Fibroblast of skin of left quadriceps (primary cell): ENCODE measurements at regions not wholly inside any gene's neighbourhood (a gene's known extent, or its start where the extent isn't known, plus 50 kb on each side); places are given as distances from the start of the nearest gene placed in this dataset.

Experiments used
- DNase-seq, 2 experiments: peaks; one replicate each; pipeline ENCODE4 v3.0.0-alpha.2; 2013; ENCODE audit warnings: low read depth in 2 of 2

DNA sequence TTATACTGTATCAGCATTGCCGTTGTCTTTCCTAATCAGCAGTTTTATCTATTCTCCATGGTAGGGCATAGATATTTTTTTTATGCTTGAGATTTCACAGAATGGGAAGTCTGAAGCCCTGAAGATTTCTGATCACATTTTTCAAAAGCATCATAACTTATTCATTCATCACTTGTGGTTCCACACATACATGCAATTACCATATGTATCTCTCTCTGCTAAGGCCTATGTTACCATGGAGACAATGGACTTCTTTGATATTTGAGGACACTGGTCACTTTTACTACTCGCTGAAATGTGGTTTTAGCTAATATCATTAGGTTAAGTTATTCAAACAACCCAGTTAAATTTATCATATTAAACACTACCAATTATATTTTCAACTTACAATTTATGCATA, 1827.0 kb downstream of the MRPL39 start:
- DNase-seq, result no peak

DNA sequence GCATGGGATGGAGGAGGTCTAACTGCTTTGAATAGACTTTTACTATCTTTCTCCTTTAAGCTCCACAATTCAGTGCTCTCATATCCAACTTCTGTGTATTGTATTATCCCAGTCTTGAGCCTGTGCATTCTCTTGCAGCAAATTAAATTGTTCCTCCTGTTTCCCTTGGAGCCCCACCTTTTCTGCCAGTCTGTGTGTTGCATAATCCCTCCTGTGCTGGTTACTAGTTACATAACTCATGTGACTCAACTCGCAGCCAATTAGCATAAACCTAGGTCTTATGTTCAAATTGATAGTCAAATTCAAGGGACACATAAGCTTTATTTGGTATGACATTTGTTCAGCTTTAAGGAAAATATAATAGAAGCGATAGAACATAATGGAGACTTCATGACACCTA, 1863.5 kb downstream of the MRPL39 start:
- DNase-seq, result no peak

DNA sequence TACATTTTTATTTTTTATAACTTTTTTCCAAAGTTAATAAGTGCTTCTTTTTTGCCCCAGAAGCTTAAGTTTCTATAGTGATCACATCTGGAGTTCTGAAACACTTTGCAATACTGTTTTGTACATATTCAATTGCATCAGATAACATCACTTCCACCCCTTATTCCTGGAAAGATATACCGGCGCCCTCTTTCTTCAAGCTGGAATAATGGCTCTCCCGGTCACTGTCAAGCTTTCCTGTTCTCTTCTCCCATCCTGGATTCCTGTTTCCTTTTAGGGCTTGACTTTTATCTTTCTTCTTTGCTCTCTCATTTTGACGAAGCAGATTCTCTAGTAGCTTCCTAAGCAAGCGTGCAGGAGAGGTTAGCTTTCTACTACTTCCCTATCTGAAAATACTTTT, 1866.8 kb downstream of the MRPL39 start:
- no peak for DNase-seq

DNA sequence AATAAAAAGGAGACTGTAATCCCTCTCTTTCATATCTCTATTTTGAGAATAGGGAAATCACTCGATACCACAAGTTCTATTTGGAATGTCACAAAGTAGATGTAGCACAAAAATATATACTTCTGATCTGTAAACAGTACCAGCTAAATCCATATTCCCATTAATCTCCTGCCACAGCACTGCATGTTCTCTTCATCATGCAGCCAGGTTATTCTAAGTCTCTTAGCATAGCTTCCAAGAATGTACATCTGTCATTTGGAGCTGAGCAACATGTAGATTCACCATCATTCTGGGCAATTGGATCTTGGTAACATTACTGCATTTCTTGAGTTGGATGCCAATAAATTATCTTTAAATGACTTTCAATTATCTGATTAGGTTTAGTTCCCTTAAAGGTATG, 1874.5 kb downstream of the MRPL39 start:
- no peak for DNase-seq

DNA sequence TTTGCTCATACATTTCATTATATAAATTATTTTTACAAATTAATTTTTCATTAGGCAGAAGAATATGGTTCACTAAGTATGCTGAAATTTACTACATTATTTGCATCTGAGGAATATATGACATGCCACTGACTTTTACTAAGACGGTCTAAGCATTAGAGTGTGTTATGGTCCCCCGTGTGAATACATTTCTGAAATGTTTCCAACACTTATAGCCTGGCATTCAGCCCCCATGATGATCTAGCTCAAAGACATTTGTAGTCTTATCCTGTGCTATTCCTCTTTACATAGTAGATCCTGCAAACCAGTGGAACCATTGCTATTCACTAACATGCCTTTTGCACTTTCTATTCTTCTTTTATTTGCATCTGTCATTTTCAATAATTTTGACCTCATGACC, 1878.0 kb downstream of the MRPL39 start:
- DNase-seq, result no peak

DNA sequence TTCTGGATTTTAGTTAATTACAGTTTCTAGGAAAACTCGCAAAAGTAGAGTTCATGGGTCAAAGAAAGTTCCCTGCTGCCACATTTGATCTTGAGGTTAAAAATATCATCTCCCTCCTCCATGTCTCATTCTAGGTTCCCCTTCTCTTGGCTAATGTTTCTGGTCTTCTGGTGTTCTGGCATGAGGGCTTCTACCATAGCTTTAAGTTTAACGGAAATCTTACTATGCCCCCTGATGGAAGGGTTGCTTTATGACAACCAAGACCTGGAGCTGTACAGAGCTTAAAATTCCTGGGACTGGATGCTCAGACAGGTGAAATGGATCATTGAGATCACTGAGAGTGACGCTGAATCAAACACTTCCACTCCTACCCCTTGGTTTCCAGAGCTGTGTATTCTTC, 1881.7 kb downstream of the MRPL39 start:
- DNase-seq, result no peak

DNA sequence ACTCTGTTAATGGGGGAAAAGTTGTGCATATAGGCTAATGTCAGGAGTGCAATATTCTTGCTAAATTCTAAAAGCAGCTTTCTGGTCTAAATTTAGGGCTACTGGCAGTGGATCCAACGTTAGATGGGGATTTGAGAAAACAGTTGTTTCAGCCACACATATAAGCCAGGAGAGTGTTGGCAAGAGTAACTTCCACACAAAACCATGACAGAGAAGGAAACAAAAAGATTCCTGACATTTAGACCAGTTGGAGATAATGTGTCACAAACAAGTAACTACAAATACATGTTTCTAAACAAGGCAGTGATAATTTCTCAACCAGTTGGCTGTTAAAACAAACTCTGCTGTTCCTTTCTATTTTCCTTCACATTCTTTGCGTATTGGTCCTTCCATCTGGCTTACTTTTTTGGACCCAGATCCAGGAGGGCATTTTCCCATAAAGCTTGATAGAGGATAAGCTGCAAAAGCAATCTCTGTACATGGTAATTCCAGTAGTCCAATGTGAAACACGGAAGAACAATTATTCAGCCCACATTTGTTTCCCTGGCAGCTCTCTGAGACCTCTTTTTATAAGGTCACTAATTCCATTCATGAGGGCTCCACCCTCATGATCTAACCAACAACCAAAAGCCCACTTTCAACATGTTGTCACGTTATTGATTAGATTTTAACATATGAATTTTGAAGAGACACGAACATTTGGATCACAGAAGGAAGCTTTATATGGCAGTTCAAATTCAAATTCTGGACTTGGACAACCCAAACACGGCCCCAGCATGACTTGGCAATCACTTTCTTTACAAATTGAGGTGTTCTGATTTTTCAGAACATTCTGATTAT, 1888.6 kb downstream of the MRPL39 start:
- DNase-seq, result no peak

DNA sequence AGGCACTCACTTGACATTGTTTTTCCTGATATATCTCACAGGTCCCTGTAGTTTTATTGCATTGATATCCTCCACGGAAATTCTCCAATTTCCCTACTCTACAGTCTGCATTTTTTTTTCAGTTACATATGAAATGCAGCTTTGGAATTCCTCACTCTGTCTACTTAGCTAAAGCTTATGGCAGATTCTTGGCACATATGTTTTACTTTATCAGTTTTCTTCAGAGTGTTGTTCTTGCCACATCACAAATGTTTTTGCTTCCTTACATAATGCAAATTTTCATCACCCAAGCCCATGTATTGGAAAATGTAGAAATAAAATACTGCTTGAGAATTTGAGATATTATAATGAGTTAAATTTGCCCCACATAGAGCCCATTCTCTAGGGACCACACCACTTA, 1895.1 kb downstream of the MRPL39 start:
- no peak for DNase-seq

DNA sequence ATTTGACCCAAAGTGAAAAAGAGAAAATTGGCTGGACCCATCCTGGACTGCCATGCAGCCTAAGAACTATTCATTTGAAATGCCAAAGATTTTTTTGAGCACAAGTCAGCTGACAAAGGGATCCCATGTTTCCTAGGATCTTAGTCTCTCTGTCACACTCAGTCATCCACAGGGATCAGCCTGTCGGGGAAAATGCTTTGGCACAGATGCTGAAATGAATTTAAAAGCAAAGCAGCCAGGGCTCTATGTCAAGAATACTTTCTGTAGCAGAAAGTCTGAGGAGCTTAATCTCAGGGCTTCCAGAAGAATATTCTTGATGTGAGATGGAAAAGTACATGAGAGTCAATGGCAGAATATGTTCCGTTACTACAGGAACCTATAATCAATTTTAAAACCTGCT, 1900.8 kb downstream of the MRPL39 start:
- no peak for DNase-seq

DNA sequence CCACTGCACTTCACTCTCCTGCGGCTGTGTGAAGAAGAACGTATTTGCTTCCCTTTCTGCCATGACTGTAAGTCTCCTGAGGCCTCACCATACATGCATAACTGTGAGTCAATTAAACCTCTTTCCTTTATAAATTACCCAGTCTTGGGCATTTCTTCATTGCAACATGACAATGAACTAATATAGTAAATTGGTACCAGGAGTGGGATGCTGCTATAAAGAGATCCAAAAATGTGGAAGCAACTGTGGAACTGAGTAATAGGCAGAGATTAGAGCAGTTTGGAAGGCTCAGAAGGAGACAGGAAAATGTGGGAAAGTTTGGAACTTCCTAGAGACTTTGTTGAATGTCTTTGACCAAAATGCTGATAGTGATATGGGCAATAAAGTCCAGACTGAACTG, 1907.9 kb downstream of the MRPL39 start:
- DNase-seq, result no peak

DNA sequence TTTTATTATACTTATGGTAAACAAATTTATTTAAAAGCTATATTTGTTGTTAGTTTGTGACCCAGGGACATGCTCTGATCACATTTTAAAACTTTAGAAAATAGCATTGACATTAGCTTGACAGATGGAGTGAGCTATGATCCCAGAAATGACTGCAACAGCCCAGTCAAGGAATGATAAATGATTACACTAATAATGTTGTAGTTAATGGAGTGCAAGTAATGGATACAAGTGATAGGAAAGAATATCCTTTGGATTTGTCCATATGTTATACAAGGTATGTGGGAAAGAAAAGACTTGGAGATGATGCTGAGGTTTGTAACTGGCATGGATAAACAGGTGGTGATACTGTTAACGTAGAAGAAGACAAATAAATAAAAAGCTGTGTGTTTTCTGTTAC, 1908.7 kb downstream of the MRPL39 start:
- no peak for DNase-seq

DNA sequence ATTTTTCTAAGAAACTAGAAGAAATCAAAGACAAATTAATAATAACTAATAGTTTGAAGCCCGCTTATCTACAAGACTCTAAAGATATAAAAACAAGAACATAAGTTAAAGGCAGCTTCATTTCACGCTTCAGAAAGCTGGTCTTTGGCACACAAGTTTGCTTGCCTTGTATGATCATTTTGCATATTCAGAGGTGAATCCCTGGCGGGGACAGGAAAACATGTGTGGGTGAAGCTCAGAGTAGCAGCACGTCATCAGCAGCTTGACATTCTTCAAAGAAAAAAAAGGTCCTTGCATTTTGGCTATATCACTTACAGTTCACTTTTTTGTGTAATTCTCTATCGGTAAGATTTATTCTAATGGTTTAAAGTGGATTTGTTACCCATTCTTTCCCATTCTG, 1911.8 kb downstream of the MRPL39 start:
- DNase-seq, result no peak

DNA sequence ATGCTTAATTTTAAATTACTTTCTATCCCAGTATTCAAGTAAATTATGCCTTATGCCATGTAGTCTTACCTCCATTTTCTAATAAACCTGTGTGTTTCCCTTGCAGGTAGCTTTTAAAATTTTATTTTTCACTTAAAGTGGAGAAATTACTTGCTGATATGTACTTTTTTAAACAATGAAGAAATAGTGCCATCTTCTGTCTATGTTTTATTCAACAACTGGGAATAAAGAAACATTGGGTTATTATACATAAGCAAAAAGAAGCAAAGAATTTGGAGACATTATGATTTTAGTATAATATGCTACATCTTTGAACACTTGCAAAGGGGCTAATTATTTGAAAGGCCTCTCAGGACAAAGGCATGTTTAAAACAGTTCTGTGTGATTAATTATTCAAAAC, 1912.9 kb downstream of the MRPL39 start:
- no peak for DNase-seq

DNA sequence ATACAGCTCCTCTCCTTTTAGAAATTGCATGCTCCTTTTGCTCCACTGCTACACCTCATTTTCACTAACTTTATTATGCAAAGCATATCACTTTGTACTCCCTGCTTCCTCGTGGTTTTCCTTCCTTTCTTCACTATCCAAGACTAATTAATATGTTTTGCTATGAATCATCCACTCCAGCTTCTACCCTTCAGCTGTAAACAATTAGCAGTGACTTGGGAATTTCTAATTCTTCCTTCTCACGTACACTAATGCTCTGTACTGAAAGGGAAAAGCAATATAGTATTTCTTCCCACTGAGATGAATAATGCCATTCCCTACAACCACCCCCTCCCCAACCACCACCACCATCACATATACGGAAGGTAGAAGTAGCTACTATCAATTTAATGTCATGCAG, 1917.0 kb downstream of the MRPL39 start:
- peak; percentile 47 to 49 for DNase-seq

DNA sequence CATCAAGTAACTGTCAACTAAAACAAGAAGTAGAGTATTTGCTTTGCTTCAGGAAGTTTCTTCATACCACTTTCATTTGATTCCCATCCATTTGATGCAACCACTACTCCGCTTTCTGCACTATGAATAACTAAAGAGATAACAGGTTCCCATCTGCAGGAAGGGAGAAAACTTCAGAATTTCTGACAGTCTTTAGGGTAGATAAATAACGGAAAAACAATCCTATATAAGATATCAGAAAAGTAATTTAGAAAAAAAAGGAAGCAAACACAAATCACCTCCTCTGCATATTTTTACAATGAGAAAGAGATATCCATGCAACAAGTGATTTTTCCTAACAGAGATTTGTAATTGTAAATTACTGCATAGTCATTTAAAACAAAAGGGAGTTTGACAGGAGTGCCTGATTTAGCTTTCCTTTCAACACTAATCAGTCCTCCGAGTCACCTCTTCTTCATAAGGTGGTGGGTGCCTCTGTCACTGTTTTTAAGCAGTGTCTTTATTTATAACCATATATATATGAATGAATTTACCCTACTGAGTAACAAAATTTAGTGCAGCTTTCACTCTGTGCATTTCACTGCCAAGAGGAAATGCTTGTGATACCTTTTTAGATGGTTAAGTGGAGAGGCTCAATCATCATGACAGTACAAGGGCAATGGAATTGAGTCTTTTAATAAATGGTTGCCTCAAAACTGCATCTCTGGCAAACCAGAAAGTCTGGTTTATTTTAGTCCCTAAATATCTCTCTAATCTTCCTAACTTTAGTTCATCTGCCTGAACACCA, 1920.4 kb downstream of the MRPL39 start:
- DNase-seq, result peak; percentile 14 to 20

DNA sequence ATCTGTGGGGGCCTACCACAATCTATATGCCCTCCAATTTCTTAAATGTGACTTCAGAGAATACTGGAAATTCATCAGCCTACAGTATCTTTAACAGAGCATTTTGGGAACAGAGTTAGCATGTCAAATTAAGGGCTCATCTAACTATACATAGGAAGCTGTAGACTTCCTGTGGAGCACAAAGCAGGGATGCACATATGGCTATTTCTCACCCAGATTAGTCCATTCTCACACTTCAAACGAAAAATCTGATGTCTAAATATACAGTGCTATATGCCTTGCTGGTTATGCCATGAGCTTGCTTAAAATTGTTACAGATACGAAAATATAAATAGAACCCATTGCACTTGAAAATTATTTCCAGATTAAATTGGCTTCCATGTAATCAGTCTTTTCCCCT, 1922.8 kb downstream of the MRPL39 start:
- no peak for DNase-seq

DNA sequence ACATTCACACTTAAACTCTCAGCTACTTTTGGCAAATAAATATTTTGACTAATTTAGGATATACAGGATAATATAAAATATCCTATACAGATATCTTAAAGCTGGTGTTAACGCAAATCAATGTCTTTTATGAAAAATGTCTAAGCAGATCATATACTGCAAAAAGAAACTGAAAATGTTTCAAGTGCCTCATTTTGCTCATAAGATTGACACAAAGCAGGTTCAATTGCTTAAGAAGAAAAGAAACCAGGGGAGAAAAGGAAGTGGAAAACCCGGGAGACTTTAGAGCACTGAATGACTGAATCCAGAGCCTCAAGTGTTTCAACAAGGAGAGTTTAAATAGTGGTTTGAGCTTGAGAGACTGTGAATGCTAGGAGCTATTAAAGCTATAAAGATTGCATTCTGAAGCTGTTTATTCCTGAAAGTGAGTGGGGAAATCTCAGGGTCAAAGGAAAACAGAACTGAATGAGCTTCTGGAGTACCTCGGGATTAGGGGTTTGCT, 1943.0 kb downstream of the MRPL39 start:
- no peak for DNase-seq

DNA sequence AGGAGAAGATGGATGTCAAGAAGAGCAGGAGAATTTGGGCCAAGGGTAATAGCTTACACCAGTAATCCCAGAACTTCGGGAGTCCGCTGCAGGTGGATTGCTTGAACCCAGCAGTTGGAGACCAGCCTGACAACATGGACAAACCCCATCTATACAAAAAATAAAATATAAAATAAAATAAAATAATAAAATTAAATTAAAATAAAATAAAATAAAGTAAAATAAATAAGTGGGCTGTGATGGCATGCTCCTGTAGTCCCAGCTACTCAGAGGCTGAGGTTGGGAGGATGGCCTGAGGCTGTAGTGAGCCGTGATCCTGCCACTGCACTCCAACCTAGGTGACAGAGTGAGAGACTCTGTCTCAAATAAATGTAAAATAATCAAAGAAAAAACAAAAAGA, 1946.7 kb downstream of the MRPL39 start:
- DNase-seq, result no peak

DNA sequence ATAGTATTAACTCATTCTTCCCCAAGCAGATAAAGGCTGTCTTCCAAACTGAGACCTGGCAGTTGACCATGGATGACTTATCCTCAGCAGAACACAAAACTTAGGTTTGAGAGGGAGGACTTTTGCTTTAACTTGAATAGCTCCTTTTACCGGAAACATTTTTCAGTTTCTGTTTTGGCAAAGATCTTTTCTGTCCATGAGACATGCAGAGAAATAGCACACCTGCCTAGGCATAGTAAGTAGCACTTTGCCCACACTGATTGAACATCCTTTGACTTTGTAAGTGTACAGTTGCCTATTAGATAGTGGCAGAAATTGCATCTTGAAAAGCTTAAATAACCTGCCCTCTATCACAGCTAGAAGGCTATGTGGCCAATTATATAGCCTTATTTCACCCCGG, 1962.5 kb downstream of the MRPL39 start:
- DNase-seq, result no peak

DNA sequence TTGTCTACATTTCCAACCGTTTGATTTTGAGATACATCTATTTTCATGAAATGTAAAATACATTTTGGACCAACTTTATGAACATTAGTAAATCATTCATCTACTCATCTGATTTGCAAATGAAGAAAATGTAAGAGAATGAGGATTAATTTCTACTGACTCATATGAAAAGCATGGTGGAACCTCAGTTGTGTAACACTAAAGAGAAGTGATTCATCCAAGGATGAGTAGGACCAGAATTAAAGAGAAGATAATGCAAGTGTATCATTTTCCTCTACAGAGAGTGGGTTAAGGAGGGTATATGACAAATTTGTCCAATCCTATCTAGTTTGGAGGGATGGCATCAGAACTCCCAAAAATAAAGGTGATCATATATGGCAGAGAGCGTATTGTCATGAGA, 1967.6 kb downstream of the MRPL39 start:
- DNase-seq, result peak; percentile 6 to 17

DNA sequence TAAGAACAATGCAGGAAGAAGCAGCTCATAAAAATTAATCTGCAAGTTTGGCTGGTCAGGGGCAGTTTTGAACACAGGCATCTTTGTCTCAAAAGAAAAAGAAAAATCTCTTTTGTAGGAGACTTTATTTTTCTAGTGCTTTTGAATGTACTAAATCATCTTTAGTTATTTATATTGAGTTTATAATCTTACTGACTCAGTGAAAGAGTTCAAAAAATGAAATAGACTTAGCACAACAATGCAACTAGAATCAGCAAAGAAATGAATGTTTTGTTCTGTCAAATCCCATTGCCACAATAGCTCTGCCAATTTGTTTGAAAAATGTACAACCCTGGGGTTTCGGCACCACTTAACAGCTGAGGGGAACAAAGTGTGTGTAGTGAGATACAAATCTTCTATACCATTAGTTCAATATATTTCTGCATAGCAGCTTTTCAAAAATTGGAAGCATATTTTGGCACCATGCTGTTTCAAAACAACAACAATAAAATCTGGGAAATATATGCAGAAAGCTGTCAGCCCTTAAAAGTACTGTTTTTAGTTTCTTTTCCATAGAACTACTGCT, 1969.1 kb downstream of the MRPL39 start:
- no peak for DNase-seq

DNA sequence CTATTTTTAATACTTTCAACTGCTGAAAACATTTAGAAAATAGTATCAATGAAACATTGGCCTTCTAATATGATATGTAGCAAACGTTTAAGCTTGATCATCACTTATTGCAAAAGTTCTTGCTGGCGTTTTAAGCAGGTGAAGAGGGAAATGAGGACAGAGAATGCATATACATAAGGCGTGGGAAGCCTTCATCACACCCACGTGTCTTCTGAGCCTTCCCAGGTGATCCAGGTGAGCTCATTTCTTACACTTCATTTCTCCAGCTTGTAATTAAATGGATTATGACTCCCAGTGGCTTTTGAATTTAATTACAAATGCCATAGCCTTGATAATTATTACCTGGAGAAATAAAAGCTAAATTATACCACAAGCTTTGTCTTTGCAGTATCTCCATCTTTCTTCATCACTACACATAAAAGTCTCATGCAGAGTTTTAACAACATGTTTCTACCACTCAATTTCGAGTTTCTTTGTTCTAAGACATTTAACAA, 1973.8 kb downstream of the MRPL39 start:
- DNase-seq, result no peak

DNA sequence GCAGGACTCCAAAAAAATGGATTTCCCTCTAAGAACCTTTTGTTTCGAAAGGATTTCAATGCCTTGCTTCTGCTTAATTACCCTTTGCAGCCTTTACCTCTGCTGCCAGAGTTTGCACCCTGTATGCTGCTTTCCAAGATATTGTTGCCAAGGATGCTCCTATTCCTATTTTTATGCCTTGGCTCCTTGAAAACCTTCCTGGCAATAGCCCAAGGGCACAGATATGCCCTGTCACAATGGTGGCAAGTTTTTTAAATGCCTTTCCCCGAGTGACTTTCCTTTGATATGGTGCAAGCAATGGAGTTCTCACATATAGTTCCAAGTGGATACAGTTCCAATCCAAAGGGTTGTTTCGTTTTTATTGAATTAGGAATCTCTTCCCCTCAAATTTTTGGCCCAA, 1983.0 kb downstream of the MRPL39 start:
- DNase-seq, result no peak
